OCI-LY3 (cell line): ENCODE measurements at regions not wholly inside any gene's neighbourhood (a gene's known extent, or its start where the extent isn't known, plus 50 kb on each side); places are given as distances from the start of the nearest gene placed in this dataset.

Source experiments
- EZH2phosphoT487 ChIP-seq: fragments of 200-600 bp; shearing (Covaris generic); IDR thresholded peaks from 2 replicates; pipeline ENCODE4 v1.6.1; 2018; ENCODE audit warnings: antibody characterized with exemption, mixed run types, low read depth
- TF ChIP-seq, protein P1 (sequence below): fragments of 200-600, 300-600 bp; sonication (generic); IDR thresholded peaks from 2 replicates; pipeline ENCODE4 v1.5.1; 2014; ENCODE audit warnings: antibody characterized with exemption, low read length, low read depth

DNA sequence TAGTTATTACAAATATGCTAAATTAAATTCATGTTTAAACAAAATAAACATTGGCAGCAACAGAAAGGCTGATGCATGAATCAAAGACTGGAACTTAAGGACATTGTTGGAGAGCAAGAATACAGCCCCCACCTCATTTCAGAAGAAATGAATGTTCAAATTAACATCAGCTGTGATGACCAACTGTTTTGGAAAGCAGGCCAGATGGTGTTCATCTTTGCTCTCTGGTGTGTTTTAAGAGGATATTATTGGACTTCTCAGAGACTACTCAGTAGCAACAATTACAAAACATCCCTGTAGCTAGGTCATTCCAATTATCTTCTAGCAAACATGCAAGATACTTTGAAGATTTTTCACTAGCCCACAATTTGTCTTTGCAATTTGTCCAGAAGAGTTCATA is 118.6 kb upstream of the DOK5 start:
- TF ChIP-seq, protein P1, sequence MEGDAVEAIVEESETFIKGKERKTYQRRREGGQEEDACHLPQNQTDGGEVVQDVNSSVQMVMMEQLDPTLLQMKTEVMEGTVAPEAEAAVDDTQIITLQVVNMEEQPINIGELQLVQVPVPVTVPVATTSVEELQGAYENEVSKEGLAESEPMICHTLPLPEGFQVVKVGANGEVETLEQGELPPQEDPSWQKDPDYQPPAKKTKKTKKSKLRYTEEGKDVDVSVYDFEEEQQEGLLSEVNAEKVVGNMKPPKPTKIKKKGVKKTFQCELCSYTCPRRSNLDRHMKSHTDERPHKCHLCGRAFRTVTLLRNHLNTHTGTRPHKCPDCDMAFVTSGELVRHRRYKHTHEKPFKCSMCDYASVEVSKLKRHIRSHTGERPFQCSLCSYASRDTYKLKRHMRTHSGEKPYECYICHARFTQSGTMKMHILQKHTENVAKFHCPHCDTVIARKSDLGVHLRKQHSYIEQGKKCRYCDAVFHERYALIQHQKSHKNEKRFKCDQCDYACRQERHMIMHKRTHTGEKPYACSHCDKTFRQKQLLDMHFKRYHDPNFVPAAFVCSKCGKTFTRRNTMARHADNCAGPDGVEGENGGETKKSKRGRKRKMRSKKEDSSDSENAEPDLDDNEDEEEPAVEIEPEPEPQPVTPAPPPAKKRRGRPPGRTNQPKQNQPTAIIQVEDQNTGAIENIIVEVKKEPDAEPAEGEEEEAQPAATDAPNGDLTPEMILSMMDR: no peak
- no peak for TF ChIP-seq EZH2phosphoT487
